Effector memory CD8-positive, alpha-beta T cell (primary cell): ENCODE measurements at regions not wholly inside any gene's neighbourhood (a gene's known extent, or its start where the extent isn't known, plus 50 kb on each side); places are given as distances from the start of the nearest gene placed in this dataset.

ENCODE experiments used
- ATAC-seq: fragments of 150-1000 bp; cut with Tn5 transposase; replicated peaks from 2 replicates; pipeline ENCODE4 v1.10.0; 2021; ENCODE audit warnings: mild to moderate bottlenecking, moderate library complexity
- DNase-seq, 3 experiments: peaks; one replicate each; pipeline ENCODE4 v3.0.0; 2021
- H3K27ac Mint-ChIP-seq, 2 donors: one replicate each; pipeline ENCODE4 v1.8.0; 2022; ENCODE audit warnings: mild to moderate bottlenecking in 2 of 2, mixed read lengths in 2 of 2, moderate library complexity in 2 of 2
- H3K27me3 Mint-ChIP-seq, 2 donors: one replicate each; pipeline ENCODE4 v1.8.0; 2022; ENCODE audit warnings: mixed read lengths in 2 of 2
- H3K36me3 Mint-ChIP-seq: one replicate; pipeline ENCODE4 v1.8.0; 2022; ENCODE audit warnings: mild to moderate bottlenecking, moderate library complexity, mixed read lengths; ENCODE audit not compliant: insufficient read depth
- H3K4me1 Mint-ChIP-seq, 2 donors: one replicate each; pipeline ENCODE4 v1.8.0; 2022; ENCODE audit warnings: low read depth in 2 of 2, mixed read lengths in 2 of 2
- H3K4me3 Mint-ChIP-seq, 2 donors: one replicate each; pipeline ENCODE4 v1.8.0; 2022; ENCODE audit warnings: mild to moderate bottlenecking in 2 of 2, mixed read lengths in 2 of 2, moderate library complexity in 2 of 2
- H3K9me3 Mint-ChIP-seq, 2 donors: one replicate each; pipeline ENCODE4 v1.8.0; 2022; ENCODE audit warnings: mixed read lengths in 2 of 2

DNA sequence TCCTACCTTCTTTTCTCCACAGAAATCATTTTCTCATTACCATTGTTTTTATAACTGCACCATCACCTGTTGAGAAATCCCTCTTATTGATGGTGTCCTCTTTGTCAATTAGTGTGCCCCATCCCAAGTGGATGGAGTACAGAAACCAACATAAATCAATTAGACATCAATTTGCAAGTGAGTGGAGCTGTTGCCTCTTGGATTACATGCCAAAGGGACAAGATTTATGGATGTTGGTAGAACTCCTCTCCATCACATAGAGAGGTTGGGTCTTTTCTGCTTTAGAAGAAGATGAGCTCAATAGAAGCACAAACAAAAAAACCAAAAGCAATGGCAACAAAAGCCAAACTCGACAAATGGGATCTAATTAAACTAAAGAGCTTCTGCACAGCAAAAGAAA, 973.5 kb downstream of the CDH11 start:
- Mint-ChIP-seq H3K27ac (no peak overlapping the region), H3K36me3 (peaks cover 2% of the 10 kb centered on the region), H3K4me3 (no peak overlapping the region), H3K4me1 (no peaks in the 10 kb centered on the region), H3K27me3 (no peaks in the 10 kb centered on the region), H3K9me3 (peaks cover 0 to 13% of the 10 kb centered on the region in 2 donors)
- DNase-seq, result no peak
- no peak for ATAC-seq

DNA sequence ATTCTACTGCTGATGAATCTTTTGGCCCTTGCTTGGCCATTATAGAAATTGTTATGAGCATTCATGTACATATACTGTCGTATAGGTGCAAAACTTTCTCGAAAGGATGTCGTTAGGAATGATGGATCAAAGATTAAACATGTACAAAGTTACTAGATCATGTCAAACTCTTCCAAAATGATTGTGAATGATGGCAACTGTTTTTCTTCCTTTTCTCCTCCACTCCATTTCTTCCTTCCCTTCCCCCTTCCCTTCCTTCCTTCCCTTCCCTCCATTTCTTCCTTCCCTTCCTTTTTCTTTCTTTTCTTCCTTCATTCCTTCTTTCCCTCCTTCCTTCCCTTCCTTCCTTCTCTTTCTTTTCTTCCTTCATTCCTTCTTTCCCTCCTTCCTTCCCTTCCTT, 973.9 kb downstream of the CDH11 start:
- Mint-ChIP-seq H3K27me3 (no peaks in the 10 kb centered on the region), H3K9me3 (peaks cover 0 to 12% of the 10 kb centered on the region in 2 donors), H3K27ac (no peak overlapping the region), H3K36me3 (peaks cover 2% of the 10 kb centered on the region), H3K4me1 (no peaks in the 10 kb centered on the region), H3K4me3 (no peak overlapping the region)
- no peak for DNase-seq
- no peak for ATAC-seq

DNA sequence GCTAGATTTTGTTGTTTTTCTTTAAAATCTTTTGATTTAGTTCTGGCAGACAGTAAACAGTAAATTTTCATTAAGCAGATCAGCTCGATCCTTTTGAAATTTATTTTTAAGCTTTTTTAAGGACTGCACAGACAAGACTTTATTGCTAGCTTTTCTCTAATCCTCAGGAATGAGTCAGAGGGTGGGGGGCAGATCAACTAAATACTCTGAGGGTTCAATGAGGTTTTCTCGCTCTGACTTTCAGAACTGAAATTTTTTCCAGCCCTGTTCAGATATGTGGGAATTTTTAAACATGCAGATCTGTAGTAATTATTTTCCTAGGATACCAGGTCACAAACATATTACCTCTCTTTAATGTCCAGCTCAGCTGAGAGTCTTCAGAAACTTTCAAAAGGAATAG, 977.2 kb downstream of the CDH11 start:
- no peak overlapping the region for H3K4me3 Mint-ChIP-seq
- no peaks in the 10 kb centered on the region for H3K27me3 Mint-ChIP-seq
- H3K27ac Mint-ChIP-seq, result no peak overlapping the region
- no peak for ATAC-seq
- H3K9me3 Mint-ChIP-seq, result peaks cover 0 to 5% of the 10 kb centered on the region in 2 donors
- peaks cover 2% of the 10 kb centered on the region for H3K36me3 Mint-ChIP-seq
- no peaks in the 10 kb centered on the region for H3K4me1 Mint-ChIP-seq
- DNase-seq, result no peak

DNA sequence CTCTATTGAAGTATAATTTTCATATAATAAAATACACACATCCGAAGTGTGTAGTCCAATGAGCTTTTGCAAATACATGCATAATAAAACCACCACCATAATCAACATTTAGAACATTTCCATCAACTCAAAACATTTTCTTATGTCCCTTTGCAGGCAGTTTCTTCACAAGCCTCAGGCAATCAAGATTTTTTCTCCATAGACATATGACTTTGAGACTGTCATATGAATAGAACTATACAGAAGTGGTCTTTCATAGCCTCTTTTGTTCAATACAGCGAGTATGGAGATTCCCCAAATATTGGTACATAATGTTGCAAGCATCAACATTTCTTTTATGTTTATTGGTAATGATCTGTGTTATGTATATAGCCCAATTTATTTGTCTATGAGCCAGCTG, 983.2 kb downstream of the CDH11 start:
- no peaks in the 10 kb centered on the region for H3K36me3 Mint-ChIP-seq
- no peak for DNase-seq
- H3K4me3 Mint-ChIP-seq, result no peak overlapping the region
- H3K4me1 Mint-ChIP-seq, result no peaks in the 10 kb centered on the region
- ATAC-seq, result no peak
- H3K27ac Mint-ChIP-seq, result no peak overlapping the region
- H3K9me3 Mint-ChIP-seq, result peaks cover 0 to 2% of the 10 kb centered on the region in 2 donors
- no peaks in the 10 kb centered on the region for H3K27me3 Mint-ChIP-seq

DNA sequence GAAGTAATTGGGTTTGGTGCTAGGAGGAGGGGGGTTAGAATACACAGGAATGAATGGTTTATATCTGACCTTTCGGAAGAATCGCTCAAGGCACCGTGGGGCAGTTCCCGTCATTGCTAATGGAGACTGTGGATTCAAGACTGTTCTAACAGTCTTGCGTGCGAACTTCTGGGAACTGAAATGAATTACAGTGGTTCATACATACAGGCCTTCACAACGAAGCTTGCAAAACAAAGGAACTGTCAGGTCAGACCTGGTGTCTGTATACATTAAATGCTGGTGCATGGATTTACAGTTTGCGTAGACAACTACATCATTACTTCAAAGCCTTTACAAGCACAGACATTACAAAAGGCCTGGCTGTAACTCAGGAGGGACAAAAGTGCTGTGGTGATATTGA, 983.9 kb downstream of the CDH11 start:
- no peak for ATAC-seq
- H3K36me3 Mint-ChIP-seq, result no peaks in the 10 kb centered on the region
- H3K9me3 Mint-ChIP-seq, result peaks cover 4 to 5% of the 10 kb centered on the region in 2 donors
- H3K27me3 Mint-ChIP-seq, result no peaks in the 10 kb centered on the region
- no peak overlapping the region for H3K4me3 Mint-ChIP-seq
- no peak for DNase-seq
- H3K27ac Mint-ChIP-seq, result no peak overlapping the region
- no peaks in the 10 kb centered on the region for H3K4me1 Mint-ChIP-seq

DNA sequence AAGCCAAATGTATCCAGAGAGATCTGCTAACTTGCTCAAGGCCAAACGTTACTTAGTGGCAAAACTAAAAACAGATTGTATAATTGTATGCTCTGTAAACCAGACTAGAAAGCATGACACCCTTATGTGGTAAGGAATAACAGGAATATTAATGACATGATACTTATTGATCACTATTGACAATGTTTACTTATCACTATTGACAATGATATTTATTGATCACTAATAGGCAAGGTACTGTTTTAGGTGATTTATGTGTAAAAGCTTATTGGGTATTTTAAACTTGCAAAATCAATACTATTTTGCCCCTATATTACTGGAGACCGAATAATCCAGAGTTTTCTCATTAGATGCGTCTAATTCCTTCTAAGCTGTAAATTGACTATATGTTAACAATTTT, 985.1 kb downstream of the CDH11 start:
- no peaks in the 10 kb centered on the region for H3K36me3 Mint-ChIP-seq
- H3K9me3 Mint-ChIP-seq, result peaks cover 4 to 14% of the 10 kb centered on the region in 2 donors
- H3K27me3 Mint-ChIP-seq, result no peaks in the 10 kb centered on the region
- H3K27ac Mint-ChIP-seq, result no peak overlapping the region
- H3K4me1 Mint-ChIP-seq, result no peaks in the 10 kb centered on the region
- ATAC-seq (no peak), DNase-seq (no peak)
- no peak overlapping the region for H3K4me3 Mint-ChIP-seq

DNA sequence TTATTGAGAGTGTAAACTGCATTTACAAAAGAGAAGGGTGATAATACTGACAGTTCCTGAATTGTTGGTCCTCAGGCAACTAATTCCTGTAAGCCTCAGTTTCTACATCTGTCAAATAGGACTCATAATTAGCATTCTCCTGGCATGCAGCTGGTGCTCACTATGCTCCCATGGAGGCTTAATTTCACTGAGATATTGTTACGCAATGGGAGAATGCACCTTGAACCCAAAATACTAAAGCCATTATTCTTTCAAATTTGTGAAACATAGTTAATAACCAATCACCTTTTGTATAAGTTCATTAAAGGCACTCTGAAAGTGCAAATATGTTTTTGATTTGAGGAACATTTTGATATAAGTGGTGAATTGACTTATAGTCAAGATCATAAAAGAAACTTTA, 985.5 kb downstream of the CDH11 start:
- no peak overlapping the region for H3K4me3 Mint-ChIP-seq

DNA sequence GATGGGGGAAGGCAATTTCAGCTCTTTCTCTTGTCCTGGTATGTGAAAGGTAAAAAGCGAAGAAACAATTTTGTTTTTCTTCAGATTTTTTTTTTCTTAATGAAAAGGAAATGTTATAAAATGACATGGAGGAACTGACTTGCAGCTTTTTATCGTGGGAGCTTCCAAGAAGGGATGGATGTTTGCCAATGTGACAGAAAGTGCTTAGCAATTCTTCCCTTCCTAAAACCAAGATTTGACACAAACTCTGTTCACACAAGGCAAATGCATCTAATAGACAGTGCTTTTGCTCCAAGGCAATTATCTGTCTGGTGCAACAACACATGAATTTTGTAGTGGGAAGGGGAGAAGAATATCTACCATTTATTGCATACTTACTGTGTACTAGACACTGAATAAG, 988.5 kb downstream of the CDH11 start:
- H3K4me1 Mint-ChIP-seq, result no peaks in the 10 kb centered on the region
- H3K27me3 Mint-ChIP-seq, result no peaks in the 10 kb centered on the region
- no peak overlapping the region for H3K4me3 Mint-ChIP-seq
- no peaks in the 10 kb centered on the region for H3K36me3 Mint-ChIP-seq
- peaks cover 4 to 14% of the 10 kb centered on the region in 2 donors for H3K9me3 Mint-ChIP-seq
- H3K27ac Mint-ChIP-seq, result no peak overlapping the region
- DNase-seq (no peak), ATAC-seq (no peak)

More for the DNA sequence above, 985.5 kb downstream of the CDH11 start:
- peaks cover 4 to 14% of the 10 kb centered on the region in 2 donors for H3K9me3 Mint-ChIP-seq
- no peaks in the 10 kb centered on the region for H3K4me1 Mint-ChIP-seq
- H3K36me3 Mint-ChIP-seq, result no peaks in the 10 kb centered on the region
- no peak overlapping the region for H3K27ac Mint-ChIP-seq
- no peak for DNase-seq
- ATAC-seq, result no peak
- no peaks in the 10 kb centered on the region for H3K27me3 Mint-ChIP-seq

DNA sequence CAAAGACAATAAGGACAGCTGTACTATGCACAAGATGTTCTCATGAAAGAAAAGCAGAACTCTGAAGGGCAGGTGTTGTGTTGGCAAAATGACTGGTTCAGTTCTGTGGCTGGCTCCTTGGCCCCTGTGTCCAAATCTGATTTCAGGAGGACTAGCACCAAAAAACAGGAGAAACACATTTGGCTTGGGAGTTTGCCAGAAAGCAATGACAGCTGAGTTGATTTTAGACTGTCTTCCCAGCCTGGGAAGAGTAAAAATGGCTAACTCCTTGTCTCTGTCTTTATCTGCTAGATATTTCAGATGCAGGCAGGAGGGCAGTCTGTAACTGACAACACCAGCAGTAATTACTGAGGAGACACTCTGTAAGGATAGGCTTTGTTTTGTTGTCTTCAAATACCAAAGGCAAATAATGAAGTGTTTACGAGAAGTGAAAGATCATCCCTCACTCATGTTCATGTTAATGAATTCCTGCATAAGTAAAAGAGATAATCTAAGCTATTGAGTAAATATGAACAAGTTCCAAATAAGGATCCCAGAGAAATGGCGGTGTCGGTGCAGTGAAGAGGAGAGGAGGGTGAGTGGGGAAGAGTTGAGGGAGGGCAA, 989.0 kb downstream of the CDH11 start:
- no peak overlapping the region for H3K4me3 Mint-ChIP-seq
- peaks cover 4 to 14% of the 10 kb centered on the region in 2 donors for H3K9me3 Mint-ChIP-seq
- DNase-seq, result no peak
- no peak for ATAC-seq
- no peaks in the 10 kb centered on the region for H3K27me3 Mint-ChIP-seq
- no peaks in the 10 kb centered on the region for H3K4me1 Mint-ChIP-seq
- H3K36me3 Mint-ChIP-seq, result no peaks in the 10 kb centered on the region
- no peak overlapping the region for H3K27ac Mint-ChIP-seq

DNA sequence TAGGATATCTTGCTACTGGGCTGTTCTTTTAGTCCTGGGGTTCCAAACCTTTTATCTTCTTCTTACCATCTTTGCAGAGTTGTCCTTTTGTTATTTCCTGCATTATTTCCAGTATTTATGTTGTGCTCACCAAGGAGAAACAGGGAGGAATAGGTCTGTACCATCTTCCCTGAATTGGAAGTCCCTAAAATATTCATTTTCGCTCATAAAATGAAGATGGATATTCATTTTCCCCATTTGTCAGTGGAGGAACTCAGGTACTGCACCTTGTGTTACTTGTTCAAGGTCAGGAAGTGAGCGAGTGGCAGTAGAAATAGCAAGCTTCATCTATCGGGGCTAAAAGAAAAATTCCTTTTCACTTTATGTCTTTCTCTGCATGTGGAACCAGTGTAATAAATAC, 989.7 kb downstream of the CDH11 start:
- DNase-seq, result no peak
- no peak for ATAC-seq
- no peaks in the 10 kb centered on the region for H3K27me3 Mint-ChIP-seq
- H3K4me1 Mint-ChIP-seq, result no peaks in the 10 kb centered on the region
- H3K27ac Mint-ChIP-seq, result no peak overlapping the region
- no peak overlapping the region for H3K4me3 Mint-ChIP-seq
- H3K9me3 Mint-ChIP-seq, result peaks cover 4 to 14% of the 10 kb centered on the region in 2 donors
- H3K36me3 Mint-ChIP-seq, result no peaks in the 10 kb centered on the region

DNA sequence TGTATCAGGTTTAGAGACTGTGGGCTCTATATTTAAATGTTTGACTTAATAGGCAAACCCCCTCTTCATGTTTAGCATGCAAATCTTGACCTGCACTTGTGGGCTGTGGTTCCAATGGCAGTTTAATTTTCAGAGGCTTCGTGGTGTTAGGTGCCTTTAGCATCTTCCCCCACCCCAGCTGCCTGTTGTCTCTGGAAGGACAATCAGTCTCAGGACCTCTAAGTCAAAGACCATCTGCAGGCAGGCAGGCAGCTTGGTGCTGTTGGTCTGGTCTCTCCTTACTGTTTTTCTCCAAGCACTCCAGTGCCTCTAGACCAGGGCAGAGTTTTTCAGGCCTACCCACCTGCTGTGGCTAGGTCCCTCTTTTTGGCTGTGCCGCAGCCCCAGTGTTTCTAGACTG, 990.4 kb downstream of the CDH11 start:
- Mint-ChIP-seq H3K27ac (no peak overlapping the region), H3K4me3 (no peak overlapping the region), H3K27me3 (no peaks in the 10 kb centered on the region), H3K36me3 (no peaks in the 10 kb centered on the region), H3K9me3 (peaks cover 4 to 14% of the 10 kb centered on the region in 2 donors), H3K4me1 (no peaks in the 10 kb centered on the region)
- DNase-seq (no peak), ATAC-seq (no peak)

DNA sequence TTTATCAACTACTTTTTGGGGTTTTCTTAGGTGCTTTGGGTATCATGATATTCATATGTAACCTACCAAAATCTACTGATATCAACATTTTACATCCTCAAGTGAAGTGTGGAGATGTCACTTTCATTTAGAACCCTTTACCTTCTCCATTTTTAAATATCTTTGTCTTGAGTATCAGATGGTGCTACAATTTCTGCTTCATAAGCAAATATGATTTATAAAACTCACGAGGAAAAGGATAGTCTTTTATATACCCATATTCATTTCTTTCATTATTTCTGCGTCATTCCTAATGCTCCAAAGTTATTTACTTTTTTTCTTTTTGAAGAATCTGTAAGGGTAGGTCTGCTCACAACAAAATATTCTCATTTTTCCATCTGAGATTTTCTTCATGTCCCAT, 991.7 kb downstream of the CDH11 start:
- Mint-ChIP-seq H3K9me3 (peaks cover 2 to 14% of the 10 kb centered on the region in 2 donors), H3K4me3 (no peak overlapping the region), H3K36me3 (no peaks in the 10 kb centered on the region), H3K4me1 (no peaks in the 10 kb centered on the region), H3K27me3 (no peaks in the 10 kb centered on the region), H3K27ac (no peak overlapping the region)
- ATAC-seq, result no peak
- no peak for DNase-seq

DNA sequence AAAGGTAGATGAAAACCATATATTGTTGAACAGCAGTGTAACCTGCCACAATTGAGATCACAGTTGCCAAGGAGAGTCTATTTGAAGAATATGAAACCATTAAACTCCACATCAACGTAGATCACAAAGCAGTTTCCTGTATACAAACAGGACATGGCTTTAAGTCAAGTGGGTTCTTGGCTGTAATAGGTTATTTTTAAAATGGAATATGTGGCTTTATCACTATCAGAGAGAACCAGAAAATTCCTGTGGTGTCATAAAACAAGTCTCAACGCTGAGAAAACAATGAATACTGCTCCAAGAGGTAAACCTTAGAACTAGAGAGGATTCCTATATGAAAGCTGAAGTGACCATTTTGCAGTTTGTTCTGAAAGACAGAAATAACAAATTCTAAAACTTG, 999.7 kb downstream of the CDH11 start:
- no peak for ATAC-seq
- Mint-ChIP-seq H3K4me1 (no peaks in the 10 kb centered on the region), H3K36me3 (no peaks in the 10 kb centered on the region), H3K9me3 (peaks cover 14 to 30% of the 10 kb centered on the region in 2 donors), H3K27me3 (no peaks in the 10 kb centered on the region), H3K4me3 (no peak overlapping the region), H3K27ac (no peak overlapping the region)
- no peak for DNase-seq

DNA sequence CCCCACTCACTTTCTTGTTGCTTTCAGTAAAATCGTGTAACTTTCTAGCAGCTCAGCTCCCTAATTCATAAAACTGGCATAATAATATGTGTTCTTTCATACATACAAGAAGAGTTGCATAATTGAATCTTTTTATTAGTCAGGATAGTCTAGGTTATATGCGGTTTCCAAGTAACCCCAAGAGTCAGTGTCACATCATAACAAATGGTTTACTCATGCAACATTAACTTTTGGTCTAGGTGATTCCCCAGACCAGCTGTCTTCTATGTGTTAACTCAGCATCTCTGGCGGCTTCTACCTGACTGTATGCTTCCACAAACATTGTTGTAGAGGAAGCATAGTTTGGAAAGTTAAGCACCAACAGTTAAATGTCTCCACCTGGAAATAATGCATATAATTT, 1000.4 kb downstream of the CDH11 start:
- DNase-seq, result no peak
- H3K4me3 Mint-ChIP-seq, result no peak overlapping the region
- H3K36me3 Mint-ChIP-seq, result no peaks in the 10 kb centered on the region
- no peaks in the 10 kb centered on the region for H3K27me3 Mint-ChIP-seq
- H3K4me1 Mint-ChIP-seq, result no peaks in the 10 kb centered on the region
- H3K9me3 Mint-ChIP-seq, result peaks cover 14 to 31% of the 10 kb centered on the region in 2 donors
- ATAC-seq, result no peak
- no peak overlapping the region for H3K27ac Mint-ChIP-seq

DNA sequence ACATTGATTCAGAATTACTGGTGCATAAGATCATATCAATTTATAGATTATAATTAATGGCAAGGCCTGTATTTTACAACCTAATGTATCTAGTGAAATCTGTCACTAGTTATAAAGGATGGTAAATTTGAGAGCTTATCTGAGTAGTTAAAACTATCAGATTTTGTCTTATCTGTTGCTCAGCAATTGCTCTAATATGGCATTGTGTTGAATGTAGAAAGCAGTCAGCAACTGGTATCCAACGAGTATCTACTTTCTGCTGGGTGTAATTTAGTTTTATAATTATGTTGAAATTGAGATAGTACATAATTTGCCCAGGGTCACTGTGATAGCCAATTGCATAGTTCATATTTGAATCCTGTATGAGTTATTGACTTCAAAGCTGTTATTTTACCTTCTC, 1005.7 kb downstream of the CDH11 start:
- H3K27ac Mint-ChIP-seq, result no peak overlapping the region
- H3K4me3 Mint-ChIP-seq, result no peak overlapping the region
- ATAC-seq, result no peak
- H3K9me3 Mint-ChIP-seq, result peaks cover 14 to 31% of the 10 kb centered on the region in 2 donors
- no peaks in the 10 kb centered on the region for H3K4me1 Mint-ChIP-seq
- H3K27me3 Mint-ChIP-seq, result no peaks in the 10 kb centered on the region
- H3K36me3 Mint-ChIP-seq, result no peaks in the 10 kb centered on the region
- no peak for DNase-seq
